OCI-LY1 (cell line): ENCODE measurements at regions not wholly inside any gene's neighbourhood (a gene's known extent, or its start where the extent isn't known, plus 50 kb on each side); places are given as distances from the start of the nearest gene placed in this dataset.

Experiments used
- CTCF ChIP-seq: fragments of 200-600 bp; sonication (generic), shearing (Covaris generic); IDR thresholded peaks from 2 replicates; pipeline ENCODE4 v1.5.1; 2017; ENCODE audit warnings: mild to moderate bottlenecking, antibody characterized with exemption, low read length, moderate library complexity, mixed read lengths
- EZH2 ChIP-seq: fragments of 200-600 bp; sonication (generic), shearing (Covaris generic); IDR thresholded peaks from 2 replicates; pipeline ENCODE4 v1.8.0; 2017; ENCODE audit warnings: borderline replicate concordance, mixed run types, mild to moderate bottlenecking, antibody characterized with exemption, low read length, moderate library complexity, mixed read lengths

- TF ChIP-seq CTCF (no peak), EZH2 (no peak)
These were observed 97.8 kb downstream of the TNFAIP3 start for GRCh38 chr6:137964876-137965275.
